ENCODE measurements at regions not wholly inside any gene's neighbourhood (a gene's known extent, or its start where the extent isn't known, plus 50 kb on each side); places are given as distances from the start of the nearest gene placed in this dataset.

DNA sequence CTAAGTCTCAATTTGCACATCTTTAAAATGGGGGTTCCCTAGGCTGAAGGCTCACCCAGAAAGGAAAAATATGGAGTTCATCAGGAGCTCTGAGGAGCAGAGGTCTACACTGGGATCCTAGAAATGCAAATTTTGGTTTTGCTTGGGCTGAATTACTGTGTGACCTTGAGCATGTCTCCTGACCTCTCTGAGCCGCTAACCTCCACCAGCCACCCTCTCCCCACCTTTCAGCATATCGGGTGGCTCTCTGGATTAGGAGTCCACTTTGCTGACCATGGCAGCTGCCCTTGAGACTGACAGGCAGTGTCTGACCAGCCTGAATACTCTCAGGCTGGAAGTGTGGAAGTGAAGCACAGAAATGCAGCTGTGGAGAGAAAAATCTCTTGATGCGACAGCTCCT, 165.9 kb upstream of the LRFN2 start:
- no peak for TF ChIP-seq POLR2A (IDR thresholded peaks at IDR 0.05)
- TF ChIP-seq, protein P1, sequence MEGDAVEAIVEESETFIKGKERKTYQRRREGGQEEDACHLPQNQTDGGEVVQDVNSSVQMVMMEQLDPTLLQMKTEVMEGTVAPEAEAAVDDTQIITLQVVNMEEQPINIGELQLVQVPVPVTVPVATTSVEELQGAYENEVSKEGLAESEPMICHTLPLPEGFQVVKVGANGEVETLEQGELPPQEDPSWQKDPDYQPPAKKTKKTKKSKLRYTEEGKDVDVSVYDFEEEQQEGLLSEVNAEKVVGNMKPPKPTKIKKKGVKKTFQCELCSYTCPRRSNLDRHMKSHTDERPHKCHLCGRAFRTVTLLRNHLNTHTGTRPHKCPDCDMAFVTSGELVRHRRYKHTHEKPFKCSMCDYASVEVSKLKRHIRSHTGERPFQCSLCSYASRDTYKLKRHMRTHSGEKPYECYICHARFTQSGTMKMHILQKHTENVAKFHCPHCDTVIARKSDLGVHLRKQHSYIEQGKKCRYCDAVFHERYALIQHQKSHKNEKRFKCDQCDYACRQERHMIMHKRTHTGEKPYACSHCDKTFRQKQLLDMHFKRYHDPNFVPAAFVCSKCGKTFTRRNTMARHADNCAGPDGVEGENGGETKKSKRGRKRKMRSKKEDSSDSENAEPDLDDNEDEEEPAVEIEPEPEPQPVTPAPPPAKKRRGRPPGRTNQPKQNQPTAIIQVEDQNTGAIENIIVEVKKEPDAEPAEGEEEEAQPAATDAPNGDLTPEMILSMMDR (IDR thresholded peaks at IDR 0.05): no peak
